H9 (cell line): ENCODE measurements at regions not wholly inside any gene's neighbourhood (a gene's known extent, or its start where the extent isn't known, plus 50 kb on each side); places are given as distances from the start of the nearest gene placed in this dataset.

Source experiments
- DNase-seq: peaks from one replicate; pipeline ENCODE4 v3.0.0-alpha.2; 2017
- H2AFZ ChIP-seq: one replicate; pipeline ENCODE4 v1.6.1; 2013; ENCODE audit warnings: mild to moderate bottlenecking, low read length, control low read depth, moderate library complexity
- H2AK5ac ChIP-seq: 2 replicates; pipeline ENCODE4 v1.6.1; 2013; ENCODE audit warnings: low read length, control low read depth, mixed read lengths; ENCODE audit not compliant: insufficient read length
- H2BK120ac ChIP-seq: one replicate; pipeline ENCODE4 v1.6.1; 2013; ENCODE audit warnings: low read depth, mild to moderate bottlenecking, low read length, control low read depth, inconsistent platforms; ENCODE audit not compliant: poor library complexity, severe bottlenecking
- H2BK12ac ChIP-seq: 2 replicates; pipeline ENCODE4 v1.6.1; 2013; ENCODE audit warnings: low read length, control low read depth, mixed read lengths, low read depth; ENCODE audit not compliant: insufficient read length
- H2BK15ac ChIP-seq: 2 replicates; pipeline ENCODE4 v1.6.1; 2013; ENCODE audit warnings: low read depth, low read length, control low read depth
- H2BK20ac ChIP-seq: one replicate; pipeline ENCODE4 v1.6.1; 2013; ENCODE audit warnings: low read depth, mild to moderate bottlenecking, low read length, control low read depth, inconsistent platforms; ENCODE audit not compliant: poor library complexity, severe bottlenecking
- H2BK5ac ChIP-seq: 2 replicates; pipeline ENCODE4 v1.6.1; 2013; ENCODE audit warnings: low read length, control low read depth, mixed read lengths; ENCODE audit not compliant: insufficient read length
- H3K14ac ChIP-seq: 2 replicates; pipeline ENCODE4 v1.6.1; 2013; ENCODE audit warnings: low read length, control low read depth; ENCODE audit not compliant: insufficient read depth
- H3K18ac ChIP-seq: 2 replicates; pipeline ENCODE4 v1.6.1; 2013; ENCODE audit warnings: low read depth, mild to moderate bottlenecking, mixed read lengths, low read length, control low read depth; ENCODE audit not compliant: insufficient read length
- H3K23ac ChIP-seq: 2 replicates; pipeline ENCODE4 v1.6.1; 2013; ENCODE audit warnings: low read length, control low read depth, mixed read lengths, low read depth; ENCODE audit not compliant: insufficient read length
- H3K23me2 ChIP-seq: 2 replicates; pipeline ENCODE4 v1.6.1; 2013; ENCODE audit warnings: low read depth, mild to moderate bottlenecking, mixed read lengths, low read length, control low read depth; ENCODE audit not compliant: insufficient read length, poor library complexity, severe bottlenecking
- H3K27ac ChIP-seq: 2 replicates; pipeline ENCODE4 v1.5.1; 2013; ENCODE audit warnings: low read length, control low read depth, mixed read lengths, low read depth; ENCODE audit not compliant: insufficient read length
- H3K27me3 ChIP-seq: 2 replicates; pipeline ENCODE4 v1.6.1; 2013; ENCODE audit warnings: low read length, control low read depth, inconsistent platforms; ENCODE audit not compliant: insufficient read depth
- H3K4ac ChIP-seq: 2 replicates; pipeline ENCODE4 v1.6.1; 2013; ENCODE audit warnings: low read depth, mild to moderate bottlenecking, control low read depth, inconsistent platforms, low read length, moderate library complexity
- H3K4me1 ChIP-seq: 2 replicates; pipeline ENCODE4 v1.6.1; 2013; ENCODE audit warnings: low read length, control low read depth, inconsistent platforms; ENCODE audit not compliant: insufficient read depth
- H3K4me2 ChIP-seq: 2 replicates; pipeline ENCODE4 v1.6.1; 2013; ENCODE audit warnings: low read length, control low read depth, mixed read lengths; ENCODE audit not compliant: insufficient read length, insufficient read depth
- H3K56ac ChIP-seq: 2 replicates; pipeline ENCODE4 v1.6.1; 2013; ENCODE audit warnings: low read depth, mild to moderate bottlenecking, mixed read lengths, low read length, control low read depth; ENCODE audit not compliant: insufficient read length
- H3K79me1 ChIP-seq: 2 replicates; pipeline ENCODE4 v1.6.1; 2013; ENCODE audit warnings: low read depth, mild to moderate bottlenecking, moderate library complexity, low read length, control low read depth, inconsistent platforms; ENCODE audit not compliant: insufficient read depth, poor library complexity, severe bottlenecking
- H3K79me2 ChIP-seq: 2 replicates; pipeline ENCODE4 v1.6.1; 2013; ENCODE audit warnings: low read length, control low read depth, inconsistent platforms; ENCODE audit not compliant: insufficient read depth
- H3K9ac ChIP-seq: 2 replicates; pipeline ENCODE4 v1.6.1; 2013; ENCODE audit warnings: low read length, control low read depth, mixed read lengths; ENCODE audit not compliant: insufficient read length; ENCODE audit errors: extremely low read depth
- H3K9me3 ChIP-seq: one replicate; pipeline ENCODE4 v1.6.1; 2013; ENCODE audit warnings: low read depth, low read length, inconsistent platforms; ENCODE audit not compliant: control insufficient read depth
- H3T11ph ChIP-seq: one replicate; pipeline ENCODE4 v1.6.1; 2013; ENCODE audit warnings: mild to moderate bottlenecking, low read length, control low read depth, inconsistent platforms
- H4K20me1 ChIP-seq: one replicate; pipeline ENCODE4 v1.6.1; 2013; ENCODE audit not compliant: control insufficient read depth, insufficient read length, insufficient read depth
- H4K5ac ChIP-seq: 2 replicates; pipeline ENCODE4 v1.6.1; 2013; ENCODE audit warnings: low read depth, mild to moderate bottlenecking, mixed read lengths, low read length, control low read depth; ENCODE audit not compliant: insufficient read length
- H4K8ac ChIP-seq: replicated peaks from 2 replicates; pipeline ENCODE4 v1.6.1; 2013; ENCODE audit warnings: low read length, control low read depth, mixed read lengths, low read depth; ENCODE audit not compliant: insufficient read length
- H4K91ac ChIP-seq: 2 replicates; pipeline ENCODE4 v1.6.1; 2013; ENCODE audit warnings: low read depth, mild to moderate bottlenecking, moderate library complexity, mixed read lengths, low read length, control low read depth; ENCODE audit not compliant: insufficient read length
- H3K27ac Mint-ChIP-seq, 3 experiments: 2 replicates in 2 of 3; 3 replicates in 1 of 3; pipeline ENCODE4 v1.8.0; 2020 to 2021; ENCODE audit warnings: mixed read lengths in 3 of 3, mild to moderate bottlenecking in 1 of 3, moderate library complexity in 1 of 3
- H3K27me3 Mint-ChIP-seq: 2 replicates; pipeline ENCODE4 v1.8.0; 2021; ENCODE audit warnings: low read depth, mild to moderate bottlenecking, moderate library complexity, mixed read lengths
- H3K36me3 Mint-ChIP-seq, 3 experiments: 2 replicates in 2 of 3; 3 replicates in 1 of 3; pipeline ENCODE4 v1.8.0; 2020 to 2021; ENCODE audit warnings: low read depth in 3 of 3, mixed read lengths in 3 of 3; ENCODE audit not compliant: insufficient read depth in 1 of 3
- H3K4me1 Mint-ChIP-seq, 2 experiments: 2 replicates each; pipeline ENCODE4 v1.8.0; 2020; ENCODE audit warnings: mixed read lengths in 2 of 2
- H3K4me3 Mint-ChIP-seq, 2 experiments: 2 replicates in 1 of 2; 3 replicates in 1 of 2; pipeline ENCODE4 v1.8.0; 2020 to 2021; ENCODE audit warnings: mild to moderate bottlenecking in 2 of 2, mixed read lengths in 2 of 2, moderate library complexity in 1 of 2
- H3K9me3 Mint-ChIP-seq, 2 experiments: 2 replicates in 1 of 2; 3 replicates in 1 of 2; pipeline ENCODE4 v1.8.0; 2020; ENCODE audit warnings: mild to moderate bottlenecking in 2 of 2, mixed read lengths in 2 of 2, moderate library complexity in 1 of 2
- CTCF ChIP-seq: fragments of 200-600 bp; sonication (generic); conservative IDR thresholded peaks from 3 replicates; pipeline ENCODE4 v1.8.0; 2021; ENCODE audit warnings: antibody characterized with exemption, mild to moderate bottlenecking
- WGBS: extraction: QIAGEN DNeasy Blood & Tissue Kit; methylation state at CpG from one replicate; pipeline ENCODE4 v1.1.7; 2013; ENCODE audit warnings: missing lambda C conversion rate, low lambda C conversion rate, mixed read lengths; ENCODE audit not compliant: insufficient read length; ENCODE audit errors: extremely low coverage; 5-methylcytosine and 5-hydroxymethylcytosine counted together

GRCh38 chr2:175745911-175746310, 256.2 kb downstream of the LNPK start:
- peaks cover 11 to 16% of the 10 kb centered on the region in 2 experiments for H3K4me1 Mint-ChIP-seq
- H3T11ph ChIP-seq, result no peak overlapping the region
- H3K27ac Mint-ChIP-seq, result no peak overlapping the region
- H4K5ac ChIP-seq, result no peak overlapping the region
- no peaks in the 10 kb centered on the region for H3K9me3 Mint-ChIP-seq
- no peak for TF ChIP-seq CTCF
- H3K27me3 Mint-ChIP-seq, result no peaks in the 10 kb centered on the region
- no peak overlapping the region for H2BK20ac ChIP-seq
- no peaks in the 10 kb centered on the region for H3K79me1 ChIP-seq
- no peak overlapping the region for H3K23ac ChIP-seq
- WGBS, result no CpG with 5 or more reads among the region's 1 CpG
- no peak overlapping the region for H2BK15ac ChIP-seq
- H3K9ac ChIP-seq, result no peak overlapping the region
- no peak overlapping the region for H3K27ac ChIP-seq
- no peak overlapping the region for H3K14ac ChIP-seq
- no peaks in the 10 kb centered on the region for H3K36me3 Mint-ChIP-seq
- no peaks in the 10 kb centered on the region for H3K9me3 ChIP-seq
- H4K91ac ChIP-seq, result no peak overlapping the region
- no peak overlapping the region for H2AK5ac ChIP-seq
- H4K20me1 ChIP-seq, result no peaks in the 10 kb centered on the region
- H3K27me3 ChIP-seq, result no peaks in the 10 kb centered on the region
- H3K23me2 ChIP-seq, result no peaks in the 10 kb centered on the region
- H2BK12ac ChIP-seq, result no peak overlapping the region
- no peak overlapping the region for H3K56ac ChIP-seq
- H3K18ac ChIP-seq, result no peak overlapping the region
- no peak overlapping the region for H2BK120ac ChIP-seq
- no peak for DNase-seq
- no peaks in the 10 kb centered on the region for H3K79me2 ChIP-seq
- no peak overlapping the region for H2BK5ac ChIP-seq
- H2AFZ ChIP-seq, result no peak overlapping the region
- peaks cover 3% of the 10 kb centered on the region; the same call in 1 of the 2 replicates for H3K4me1 ChIP-seq
- no peak overlapping the region for H4K8ac ChIP-seq
- no peak overlapping the region for H3K4me3 Mint-ChIP-seq
- H3K4ac ChIP-seq, result no peak overlapping the region
- H3K4me2 ChIP-seq, result no peak overlapping the region
